ENCODE measurements at regions not wholly inside any gene's neighbourhood (a gene's known extent, or its start where the extent isn't known, plus 50 kb on each side); places are given as distances from the start of the nearest gene placed in this dataset.

DNA sequence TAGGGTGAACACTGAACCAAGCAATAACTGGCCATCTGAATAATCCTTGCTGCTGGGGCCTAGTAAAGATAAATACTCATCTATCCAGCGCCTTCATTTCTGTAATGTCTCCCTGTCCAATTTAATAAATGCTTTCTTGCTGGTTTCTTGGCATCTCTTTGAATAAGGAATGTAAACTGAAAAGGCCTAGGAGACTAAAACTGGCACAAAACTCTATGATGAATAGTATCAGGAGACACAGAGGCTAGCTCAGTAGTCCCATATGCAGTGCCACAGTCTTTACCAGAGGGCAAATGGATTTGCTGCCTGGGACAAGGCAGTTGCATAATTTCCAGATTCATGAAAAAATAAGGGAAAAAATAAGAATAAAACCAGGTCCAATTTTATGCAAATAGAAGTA is 324.4 kb downstream of the CENPW start:
- no peak for TF ChIP-seq POLR2A (IDR thresholded peaks at IDR 0.05)
- TF ChIP-seq POLR2AphosphoS5 (IDR thresholded peaks at IDR 0.05): no peak
